ENCODE measurements at regions not wholly inside any gene's neighbourhood (a gene's known extent, or its start where the extent isn't known, plus 50 kb on each side); places are given as distances from the start of the nearest gene placed in this dataset.
"Not testable (repeated sequence)": the region's sequence is repeated elsewhere in the genome, so short reads cannot be mapped to it uniquely, and the experiment has no call there.

GRCh38 chr10:33688506-33688905 lies 354.0 kb upstream of the NRP1 start:
- DNase-seq, result no peak

GRCh38 chr10:33684211-33684611 lies 349.7 kb upstream of the NRP1 start:
- no peak for DNase-seq

- DNase-seq, result no peak
Observed at GRCh38 chr10:33681595-33681994, 347.1 kb upstream of the NRP1 start.

- DNase-seq, result no peak
Observed at GRCh38 chr10:33680036-33680435, 345.6 kb upstream of the NRP1 start.

- DNase-seq, result no peak
Observed at GRCh38 chr10:33676606-33677339, 342.3 kb upstream of the NRP1 start.

GRCh38 chr10:33674986-33675599 lies 340.6 kb upstream of the NRP1 start:
- DNase-seq, result no peak

- DNase-seq, result no peak
Observed at GRCh38 chr10:33674491-33674890, 340.0 kb upstream of the NRP1 start.

GRCh38 chr10:33673839-33674415 lies 339.5 kb upstream of the NRP1 start:
- DNase-seq, result no peak

- no peak for DNase-seq
Observed at GRCh38 chr10:33669904-33670303, 335.4 kb upstream of the NRP1 start.

GRCh38 chr10:33666686-33667480 lies 332.4 kb upstream of the NRP1 start:
- no peak for DNase-seq

- no peak for DNase-seq
Observed at GRCh38 chr10:33665501-33665900, 331.0 kb upstream of the NRP1 start.

GRCh38 chr10:33664070-33664469 lies 329.6 kb upstream of the NRP1 start:
- no peak for DNase-seq

- DNase-seq, result no peak
Observed at GRCh38 chr10:33661580-33662336, 327.3 kb upstream of the NRP1 start.

GRCh38 chr10:33660329-33660728 lies 325.9 kb upstream of the NRP1 start:
- no peak for DNase-seq

GRCh38 chr10:33657913-33658312 lies 323.4 kb upstream of the NRP1 start:
- no peak for DNase-seq

- no peak for DNase-seq
Observed at GRCh38 chr10:33657154-33657908, 322.9 kb upstream of the NRP1 start.

- DNase-seq, result no peak
Observed at GRCh38 chr10:33655921-33656320, 321.5 kb upstream of the NRP1 start.

GRCh38 chr10:33655165-33655815 lies 320.8 kb upstream of the NRP1 start:
- no peak for DNase-seq

- DNase-seq, result no peak
Observed at GRCh38 chr10:33653584-33654367, 319.3 kb upstream of the NRP1 start.

- no peak for DNase-seq
Observed at GRCh38 chr10:33652870-33653269, 318.4 kb upstream of the NRP1 start.

- DNase-seq, result not testable (repeated sequence)
Observed at GRCh38 chr10:33650131-33650530, 315.7 kb upstream of the NRP1 start.
